Astrocyte (in vitro differentiated cells and primary cell): ENCODE measurements at regions not wholly inside any gene's neighbourhood (a gene's known extent, or its start where the extent isn't known, plus 50 kb on each side); places are given as distances from the start of the nearest gene placed in this dataset.

Experiments
- EZH2 ChIP-seq: IDR thresholded peaks from 2 replicates; pipeline ENCODE4 v1.6.1; 2012; ENCODE audit warnings: mild to moderate bottlenecking, low read length, inconsistent platforms; ENCODE audit not compliant: insufficient read depth
- TF ChIP-seq, protein P1 (sequence below): IDR thresholded peaks from 2 replicates; pipeline ENCODE4 v1.5.1; 2011; ENCODE audit warnings: low read depth, mild to moderate bottlenecking, inconsistent platforms, low read length, moderate library complexity; ENCODE audit not compliant: insufficient read depth

DNA sequence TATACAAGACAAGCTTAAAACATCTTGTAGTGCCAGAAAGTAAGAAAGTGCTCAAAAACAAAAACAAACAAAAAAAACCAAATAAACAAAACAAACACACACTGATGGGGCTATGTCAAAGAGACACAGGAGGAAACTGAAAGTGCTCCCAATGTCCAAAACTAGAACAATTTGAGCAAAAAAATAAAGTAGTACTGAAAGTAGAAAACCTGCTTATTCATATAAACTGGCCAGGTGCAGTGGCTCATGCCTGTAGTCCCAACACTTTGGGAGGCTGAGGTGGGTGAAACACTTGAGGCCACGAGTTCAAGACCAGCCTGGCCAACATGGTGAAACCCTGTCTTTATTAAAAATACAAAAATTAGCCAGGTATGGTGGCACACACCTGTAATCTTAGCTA lies 129.9 kb downstream of the GLUL start:
- TF ChIP-seq EZH2: no peak
- TF ChIP-seq, protein P1, sequence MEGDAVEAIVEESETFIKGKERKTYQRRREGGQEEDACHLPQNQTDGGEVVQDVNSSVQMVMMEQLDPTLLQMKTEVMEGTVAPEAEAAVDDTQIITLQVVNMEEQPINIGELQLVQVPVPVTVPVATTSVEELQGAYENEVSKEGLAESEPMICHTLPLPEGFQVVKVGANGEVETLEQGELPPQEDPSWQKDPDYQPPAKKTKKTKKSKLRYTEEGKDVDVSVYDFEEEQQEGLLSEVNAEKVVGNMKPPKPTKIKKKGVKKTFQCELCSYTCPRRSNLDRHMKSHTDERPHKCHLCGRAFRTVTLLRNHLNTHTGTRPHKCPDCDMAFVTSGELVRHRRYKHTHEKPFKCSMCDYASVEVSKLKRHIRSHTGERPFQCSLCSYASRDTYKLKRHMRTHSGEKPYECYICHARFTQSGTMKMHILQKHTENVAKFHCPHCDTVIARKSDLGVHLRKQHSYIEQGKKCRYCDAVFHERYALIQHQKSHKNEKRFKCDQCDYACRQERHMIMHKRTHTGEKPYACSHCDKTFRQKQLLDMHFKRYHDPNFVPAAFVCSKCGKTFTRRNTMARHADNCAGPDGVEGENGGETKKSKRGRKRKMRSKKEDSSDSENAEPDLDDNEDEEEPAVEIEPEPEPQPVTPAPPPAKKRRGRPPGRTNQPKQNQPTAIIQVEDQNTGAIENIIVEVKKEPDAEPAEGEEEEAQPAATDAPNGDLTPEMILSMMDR: no peak
